RWPE1 (cell line): ENCODE measurements at regions not wholly inside any gene's neighbourhood (a gene's known extent, or its start where the extent isn't known, plus 50 kb on each side); places are given as distances from the start of the nearest gene placed in this dataset.

Experiments
- CTCF ChIA-PET: fragments of 350-600 bp; sonication (Branson Sonifier 250); formaldehyde crosslinking; extraction: SDS; loops from one replicate; lab custom pipeline; 2021; lab: Yijun Ruan, JAX
- POLR2A ChIA-PET: fragments of 400-600 bp; formaldehyde crosslinking; extraction: SDS; loops from one replicate; lab custom pipeline; 2020; ENCODE audit warnings: antibody characterized with exemption; ENCODE audit not compliant: low non-redundant PET; lab: Yijun Ruan, JAX
- DNase-seq: peaks from one replicate; pipeline ENCODE4 v3.0.0; 2012; ENCODE audit warnings: low spot score
- H3K27ac ChIP-seq: fragments of 450-650 bp; 2 replicates; pipeline ENCODE4 v1.5.1; 2017
- CTCF ChIP-seq: fragments of 450-650 bp; conservative IDR thresholded peaks from 2 replicates; pipeline ENCODE4 v1.5.1; 2017; ENCODE audit warnings: low read depth, mild to moderate bottlenecking

GRCh38 chr2:107407017-107407416, 419.7 kb upstream of the RGPD4 start:
- H3K27ac ChIP-seq, result no peak overlapping the region
- ChIA-PET CTCF (no interaction called here), POLR2A (no interaction called here)
- DNase-seq, result no peak
- TF ChIP-seq CTCF, result no peak

- ChIA-PET CTCF (no interaction called here), POLR2A (no interaction called here)
- no peak for DNase-seq
- TF ChIP-seq CTCF, result no peak
- H3K27ac ChIP-seq, result no peak overlapping the region
Measured at GRCh38 chr2:107407974-107408373, 418.7 kb upstream of the RGPD4 start.

- no peak overlapping the region for H3K27ac ChIP-seq
- DNase-seq, result no peak
- CTCF ChIA-PET, result interaction anchor here (0.6 kb wide), 1 partner anchor 104 kb away, joined by 3 read pairs; no protein-coding TSS in a partner anchor
- TF ChIP-seq CTCF, result no peak
- POLR2A ChIA-PET, result no interaction called here
Measured at GRCh38 chr2:107411267-107411666, 415.4 kb upstream of the RGPD4 start.

GRCh38 chr2:107412209-107412904, 414.3 kb upstream of the RGPD4 start:
- POLR2A ChIA-PET, result no interaction called here
- CTCF ChIA-PET, result no interaction called here
- DNase-seq, result no peak
- TF ChIP-seq CTCF, result no peak
- no peak overlapping the region for H3K27ac ChIP-seq

- TF ChIP-seq CTCF, result no peak
Measured at GRCh38 chr2:107412981-107413380, 413.7 kb upstream of the RGPD4 start.

GRCh38 chr2:107414376-107414775, 412.3 kb upstream of the RGPD4 start:
- CTCF ChIA-PET, result interaction anchor here (0.6 kb wide), 1 partner anchor 72 kb away, joined by 3 read pairs; no protein-coding TSS in a partner anchor

More at GRCh38 chr2:107412981-107413380, 413.7 kb upstream of the RGPD4 start:
- H3K27ac ChIP-seq, result no peak overlapping the region
- DNase-seq, result no peak
- POLR2A ChIA-PET, result no interaction called here
- CTCF ChIA-PET, result no interaction called here

More at GRCh38 chr2:107414376-107414775, 412.3 kb upstream of the RGPD4 start:
- TF ChIP-seq CTCF, result no peak
- no peak overlapping the region for H3K27ac ChIP-seq
- POLR2A ChIA-PET, result no interaction called here
- no peak for DNase-seq
